UCSD-AML1 (cell line): ENCODE measurements at regions not wholly inside any gene's neighbourhood (a gene's known extent, or its start where the extent isn't known, plus 50 kb on each side); places are given as distances from the start of the nearest gene placed in this dataset.

ENCODE experiments used
- DNase-seq: peaks from one replicate; lab custom pipeline; 2025; ENCODE audit not compliant: unreplicated experiment; lab: John Stamatoyannopoulos, UW

- no peak for DNase-seq
These were observed 83.8 kb downstream of the AXIN2 start for GRCh38 chr17:65477600-65477999.

GRCh38 chr17:65474660-65475059, 86.8 kb downstream of the AXIN2 start:
- DNase-seq, result no peak

GRCh38 chr17:65473985-65474384, 87.5 kb downstream of the AXIN2 start:
- DNase-seq, result no peak

- DNase-seq, result no peak
These were observed 88.1 kb downstream of the AXIN2 start for GRCh38 chr17:65473363-65473762.

- DNase-seq, result no peak
These were observed 88.7 kb downstream of the AXIN2 start for GRCh38 chr17:65472666-65473309.

GRCh38 chr17:65470783-65471182, 90.7 kb downstream of the AXIN2 start:
- no peak for DNase-seq

GRCh38 chr17:65468321-65468720, 93.1 kb downstream of the AXIN2 start:
- DNase-seq, result no peak

- DNase-seq, result no peak
These were observed 94.3 kb downstream of the AXIN2 start for GRCh38 chr17:65467156-65467555.

- no peak for DNase-seq
These were observed 94.9 kb downstream of the AXIN2 start for GRCh38 chr17:65466547-65466946.

- no peak for DNase-seq
These were observed 98.2 kb downstream of the AXIN2 start for GRCh38 chr17:65463242-65463641.

- no peak for DNase-seq
These were observed 101.6 kb downstream of the AXIN2 start for GRCh38 chr17:65459677-65460347.

- DNase-seq, result no peak
These were observed 103.7 kb downstream of the AXIN2 start for GRCh38 chr17:65457635-65458257.

GRCh38 chr17:65457183-65457582, 104.3 kb downstream of the AXIN2 start:
- DNase-seq, result no peak

- no peak for DNase-seq
These were observed 104.9 kb downstream of the AXIN2 start for GRCh38 chr17:65456368-65457151.

GRCh38 chr17:65455972-65456343, 105.5 kb downstream of the AXIN2 start:
- DNase-seq, result no peak

- DNase-seq, result no peak
These were observed 106.1 kb downstream of the AXIN2 start for GRCh38 chr17:65455154-65455971.

- DNase-seq, result no peak
These were observed 108.1 kb downstream of the AXIN2 start for GRCh38 chr17:65453204-65453931.

GRCh38 chr17:65449495-65449894, 112.0 kb downstream of the AXIN2 start:
- no peak for DNase-seq

GRCh38 chr17:65447823-65448222, 113.6 kb downstream of the AXIN2 start:
- no peak for DNase-seq

GRCh38 chr17:65446838-65447526, 114.5 kb downstream of the AXIN2 start:
- no peak for DNase-seq
